SKM-1 (cell line): ENCODE measurements at regions not wholly inside any gene's neighbourhood (a gene's known extent, or its start where the extent isn't known, plus 50 kb on each side); places are given as distances from the start of the nearest gene placed in this dataset.

Source experiments
- DNase-seq: peaks from one replicate; lab custom pipeline; 2025; ENCODE audit not compliant: unreplicated experiment; lab: John Stamatoyannopoulos, UW

DNA sequence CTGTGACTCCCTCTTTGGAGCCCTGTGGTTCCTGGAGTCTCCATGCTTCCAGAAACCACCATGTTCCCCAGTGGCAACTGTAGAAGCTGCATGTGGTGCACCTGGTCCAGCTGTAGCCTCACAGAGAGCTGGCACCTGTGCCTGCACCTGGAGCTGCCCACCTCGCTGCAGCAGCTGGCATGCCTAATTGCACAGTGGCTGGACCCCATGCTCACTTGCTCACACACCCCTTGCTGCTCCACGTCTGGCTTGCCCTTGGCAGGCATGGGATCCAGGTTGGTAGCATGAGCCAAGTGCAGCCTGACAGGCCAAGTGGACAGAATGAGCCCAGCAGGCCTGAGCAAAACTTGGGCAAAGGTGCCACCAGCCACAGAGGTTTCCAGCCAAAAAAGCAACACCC lies 680.1 kb downstream of the MATN1 start:
- DNase-seq = no peak

DNA sequence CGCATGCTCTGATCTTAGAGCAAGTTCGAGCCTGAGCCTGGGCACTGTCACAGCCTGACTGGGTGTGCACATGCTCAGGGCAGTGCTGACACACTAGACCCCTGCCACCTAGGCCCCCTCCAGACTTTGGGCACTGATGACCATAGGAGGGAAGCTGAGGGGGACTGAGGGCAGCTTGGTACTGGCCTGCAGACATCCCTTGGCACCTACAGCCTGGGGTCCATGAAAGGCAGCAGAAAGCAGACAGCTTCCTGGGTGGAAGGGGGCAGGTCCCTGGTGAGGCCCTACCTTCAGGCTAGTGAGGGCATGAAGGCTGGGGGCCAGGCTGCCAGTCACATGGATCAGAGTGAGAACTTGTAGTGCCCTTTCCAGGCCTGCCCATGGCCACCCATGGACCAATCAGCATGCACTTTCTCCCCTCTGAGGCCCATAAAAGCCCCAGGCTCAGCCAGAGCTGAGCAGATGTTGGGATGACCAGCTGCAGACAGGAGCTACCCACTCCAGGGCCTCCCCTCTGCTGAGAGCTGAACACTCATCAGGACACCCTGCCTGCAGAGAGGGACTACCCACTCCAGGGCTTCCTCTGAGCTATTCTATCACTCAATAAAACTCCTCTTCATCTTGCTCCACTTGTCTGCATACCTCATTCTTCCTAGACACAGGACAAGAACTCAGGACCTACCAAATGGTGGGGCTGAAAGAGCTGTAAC lies 680.8 kb downstream of the MATN1 start:
- no peak for DNase-seq

DNA sequence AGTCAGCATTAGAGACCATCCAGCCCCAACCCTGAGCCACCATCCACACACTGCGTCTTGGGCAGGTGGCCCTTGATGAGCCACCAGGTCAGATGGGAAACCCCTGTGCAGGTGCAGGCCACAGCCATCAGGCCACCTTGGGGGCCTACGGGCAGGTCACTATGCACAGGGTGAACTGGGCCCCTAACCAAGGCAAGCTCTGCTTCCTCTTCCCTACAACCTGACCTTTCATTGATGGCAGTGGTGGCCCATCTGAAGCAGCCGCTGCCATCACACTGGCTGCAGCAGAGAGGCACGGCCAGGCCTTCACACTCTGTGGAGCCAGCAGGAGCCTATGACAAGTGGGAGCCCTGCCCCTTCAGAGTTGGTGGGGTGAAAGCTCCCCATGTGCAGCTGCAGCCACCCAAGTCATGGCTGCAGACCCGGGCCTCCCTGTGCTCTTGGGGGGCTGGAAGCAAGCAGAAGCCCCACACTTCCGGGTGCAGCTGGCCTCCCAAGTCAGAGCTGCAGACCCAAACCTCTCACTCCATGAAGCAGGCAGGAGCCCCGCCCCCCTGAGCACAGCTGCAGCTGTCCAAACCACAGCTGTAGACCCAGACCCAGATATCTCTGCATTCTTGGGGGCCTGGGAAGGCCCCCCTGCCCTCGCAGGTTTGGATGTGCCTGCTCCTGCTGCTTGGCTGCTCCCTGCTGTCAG lies 681.5 kb downstream of the MATN1 start:
- no peak for DNase-seq

DNA sequence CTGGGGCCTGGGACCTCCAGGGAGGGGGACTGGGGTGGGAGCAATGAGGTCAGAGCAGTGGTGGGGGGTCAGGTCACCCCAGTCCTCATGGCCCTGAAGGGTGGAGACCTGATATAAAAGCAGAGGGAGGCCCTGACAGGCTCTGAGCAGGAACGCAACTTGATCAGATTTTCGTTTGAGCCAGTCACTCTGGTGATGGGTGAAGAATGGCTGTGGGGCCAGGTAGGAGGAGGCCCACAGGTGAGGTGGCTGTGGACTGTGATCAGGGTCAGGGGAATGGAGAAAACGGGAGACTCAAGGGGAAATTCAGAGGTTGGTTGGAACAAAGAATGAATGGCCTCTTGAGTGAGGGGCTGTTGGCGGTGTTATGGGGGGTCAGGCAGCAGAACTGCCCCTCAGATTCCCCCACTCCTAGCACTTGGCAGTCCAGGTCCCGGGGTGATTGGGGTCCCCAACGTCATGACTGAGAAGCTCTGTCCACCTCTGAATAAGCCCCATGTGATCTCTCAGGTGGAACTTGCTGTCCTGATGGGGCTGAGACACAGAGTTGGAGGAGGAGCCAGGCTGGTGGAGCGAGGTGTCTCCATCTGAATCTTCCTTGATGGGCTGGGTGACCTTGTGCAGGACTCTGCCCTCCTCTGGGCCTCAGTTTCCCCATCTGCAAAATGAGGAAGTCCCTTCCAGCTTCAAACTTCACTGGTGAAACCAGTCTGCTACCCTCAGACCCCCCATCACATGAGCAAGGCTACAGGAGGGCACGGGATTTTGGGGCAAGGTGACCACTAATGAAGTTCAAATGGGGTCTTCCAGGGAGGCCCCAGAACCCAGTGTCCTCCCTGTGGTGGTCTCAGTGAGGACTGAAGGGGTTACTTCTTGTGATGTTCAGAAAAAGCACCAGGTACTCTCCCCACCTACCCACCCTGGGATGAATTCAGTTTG lies 683.0 kb downstream of the MATN1 start:
- DNase-seq = no peak

DNA sequence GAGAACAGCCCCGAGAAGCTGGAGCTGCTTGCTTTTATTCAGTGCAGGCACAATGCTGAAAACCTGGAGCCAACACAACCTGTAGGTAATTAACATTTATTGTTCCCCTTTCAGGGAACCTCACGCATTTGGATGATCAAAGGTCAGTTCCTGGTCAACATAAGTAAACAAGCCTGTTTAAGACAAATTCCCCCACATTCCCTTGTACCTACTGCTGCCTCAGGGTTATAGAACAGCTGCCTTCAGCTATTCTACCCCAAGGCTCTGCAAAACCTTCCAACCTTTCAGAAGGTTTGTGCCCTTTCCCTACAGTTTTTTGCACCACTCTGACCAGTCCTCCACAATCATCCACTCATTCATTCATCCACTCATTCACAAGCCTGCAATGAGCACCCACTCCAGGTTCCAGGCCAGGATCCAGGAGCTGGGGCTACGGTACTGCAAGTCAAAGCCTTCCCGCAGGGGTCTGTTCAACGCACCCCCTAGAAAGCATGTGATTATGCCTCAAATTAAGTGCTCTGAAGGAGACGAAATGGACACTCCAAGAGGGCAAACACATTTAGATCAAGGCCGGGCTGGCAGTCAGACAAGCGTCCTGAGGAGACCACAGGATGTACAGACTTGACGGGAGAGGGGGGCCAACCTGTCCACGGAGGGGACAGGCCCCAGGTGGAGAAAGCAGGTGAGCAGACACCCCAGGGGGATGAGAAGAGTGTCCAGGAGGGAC lies 683.9 kb downstream of the MATN1 start:
- no peak for DNase-seq

DNA sequence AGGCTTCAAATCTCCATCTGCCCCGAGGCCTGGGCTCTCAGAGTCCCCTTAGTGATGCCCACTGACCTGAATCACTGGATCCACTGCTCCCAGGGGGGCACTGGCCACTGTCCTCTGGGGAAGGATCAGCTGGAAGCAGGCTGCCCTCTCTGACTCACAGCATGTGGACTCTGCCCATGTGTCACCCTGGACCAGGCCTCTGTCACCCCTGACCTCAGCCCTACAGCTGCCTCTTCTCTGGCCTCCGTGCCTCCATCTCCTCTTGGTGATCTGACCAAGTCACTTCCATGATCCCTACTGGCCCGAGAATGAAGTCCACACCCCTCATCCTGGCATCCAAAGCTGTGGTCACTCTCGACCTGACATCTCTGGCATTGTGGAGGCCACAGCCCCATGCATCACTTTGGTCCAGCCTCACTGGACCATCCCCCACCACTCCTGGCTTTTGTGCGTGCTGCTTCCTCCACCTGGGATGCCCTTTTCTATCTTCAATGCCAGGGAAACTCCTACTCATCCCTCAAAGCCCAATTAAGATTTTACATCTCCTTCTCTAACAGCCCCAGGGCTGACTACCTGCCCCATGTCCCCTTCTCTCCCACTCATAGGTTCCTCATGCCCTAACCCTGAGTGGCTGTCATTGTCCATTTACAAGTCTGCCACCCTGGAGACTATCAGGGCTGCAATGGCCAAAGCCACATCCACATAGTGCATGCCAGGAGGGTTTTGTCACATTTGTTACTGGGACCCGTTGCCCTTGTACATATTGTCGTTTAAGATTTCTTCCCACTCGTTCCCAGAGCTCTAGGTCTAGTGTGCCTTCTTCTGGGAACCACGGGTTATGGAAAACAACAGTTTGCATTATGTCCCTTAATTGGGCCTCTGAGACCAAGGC lies 685.0 kb downstream of the MATN1 start:
- DNase-seq = no peak

DNA sequence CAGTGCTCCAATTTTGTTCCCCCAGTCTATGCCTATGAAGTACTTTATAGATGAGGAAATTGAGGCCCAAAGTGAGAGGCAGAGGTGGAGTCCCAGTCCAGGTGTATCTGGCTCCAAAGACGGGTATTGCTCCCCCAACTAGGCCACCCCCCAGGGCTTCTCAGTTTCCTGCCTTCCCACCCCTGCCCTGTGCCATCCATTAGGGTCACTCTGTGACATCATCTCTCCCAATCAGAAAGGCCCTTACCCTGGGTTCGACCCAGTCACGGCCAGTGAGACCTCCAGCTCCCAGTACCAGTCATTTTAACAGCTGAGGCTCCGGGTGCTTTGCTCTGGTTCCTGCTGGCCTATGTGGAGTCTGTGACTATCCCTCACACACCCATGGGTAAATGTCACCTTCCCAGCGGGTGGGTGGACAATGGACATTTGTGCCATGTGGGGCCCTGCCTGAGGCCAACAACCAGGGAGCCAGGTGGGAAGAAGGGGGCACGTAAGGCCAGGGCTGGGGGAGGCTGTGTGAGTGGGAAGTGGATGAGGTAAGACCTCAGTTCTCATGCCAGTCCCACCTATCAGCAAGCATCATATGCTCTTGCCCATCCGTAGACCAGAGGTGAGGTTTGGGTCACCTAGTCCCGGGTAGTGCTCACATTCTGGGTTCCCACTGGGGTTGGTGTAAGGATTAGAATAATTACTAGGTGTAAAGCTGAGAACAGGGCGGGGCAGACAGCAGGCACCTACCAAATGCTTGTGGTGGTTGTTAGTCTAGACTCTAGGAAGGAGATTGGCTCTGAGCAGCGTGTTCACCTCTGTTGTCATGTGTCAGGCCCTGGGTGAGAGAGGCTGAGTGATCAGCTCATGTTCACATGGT lies 685.9 kb downstream of the MATN1 start:
- no peak for DNase-seq

DNA sequence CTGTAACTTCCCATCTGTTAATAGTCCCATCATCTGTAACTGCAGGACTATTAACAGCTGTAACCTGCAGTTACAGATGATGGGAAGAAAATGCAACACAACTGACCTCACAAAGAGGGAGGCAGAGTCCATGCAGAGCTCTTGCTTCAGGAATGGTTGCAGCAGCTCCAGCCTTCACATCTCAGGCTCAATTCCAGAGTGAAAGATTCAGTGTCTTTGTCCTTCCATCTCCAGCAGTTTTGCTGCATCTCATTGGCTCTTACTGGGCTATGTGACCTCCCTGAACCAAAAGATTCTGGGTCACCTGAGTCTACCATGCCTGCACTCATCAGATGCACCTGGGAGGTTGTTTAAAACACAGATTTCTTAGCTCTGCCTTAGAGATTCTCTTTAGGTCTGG lies 686.7 kb downstream of the MATN1 start:
- no peak for DNase-seq

DNA sequence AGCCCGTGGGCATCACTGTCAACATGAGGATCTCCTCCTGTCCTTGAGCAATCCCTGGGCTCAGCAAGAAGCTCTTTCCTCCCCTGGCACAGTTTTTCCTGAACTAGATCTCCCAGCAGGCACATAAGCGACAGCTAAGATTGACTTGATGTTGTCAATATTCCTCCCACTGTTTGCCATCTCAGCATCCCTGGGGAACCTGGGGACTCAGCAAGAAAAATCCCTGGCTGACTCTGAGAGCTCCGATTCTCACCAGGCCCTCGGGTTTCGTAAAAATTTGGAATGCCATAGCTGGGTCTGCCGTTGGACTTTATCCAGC lies 687.2 kb downstream of the MATN1 start:
- no peak for DNase-seq

DNA sequence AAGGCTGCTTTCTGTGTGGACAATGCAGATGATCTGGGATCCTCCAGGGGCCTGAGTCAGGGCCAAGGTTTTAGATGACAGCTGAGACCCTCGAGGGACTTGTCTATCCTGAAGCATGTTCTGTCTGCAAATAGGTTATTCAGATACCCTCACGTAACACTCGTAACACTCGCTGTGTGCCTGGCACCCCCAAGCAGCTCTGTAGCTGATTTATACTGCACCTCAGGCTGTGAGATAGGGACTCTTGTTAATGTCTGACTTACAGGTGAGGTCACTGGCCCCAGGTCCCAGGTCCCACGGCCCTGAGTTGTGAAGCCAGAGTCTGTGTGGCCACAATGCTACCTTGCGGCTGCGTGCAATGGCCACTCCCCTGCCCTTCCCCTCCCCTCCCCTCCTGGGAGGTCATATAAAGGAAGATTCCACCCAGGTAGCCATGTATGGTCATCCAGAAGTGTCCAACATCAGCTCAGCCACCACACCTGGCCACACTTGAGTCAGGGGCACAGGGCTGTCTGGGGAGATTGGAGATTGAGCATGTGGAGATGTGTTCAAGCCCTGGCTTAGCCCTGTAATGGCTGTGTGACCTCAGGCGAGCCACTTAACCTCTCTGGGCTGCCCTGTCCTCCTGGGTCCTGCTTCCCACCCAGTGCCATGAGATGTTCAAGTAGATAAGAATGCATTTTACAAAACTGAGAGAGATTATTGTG lies 687.7 kb downstream of the MATN1 start:
- no peak for DNase-seq

DNA sequence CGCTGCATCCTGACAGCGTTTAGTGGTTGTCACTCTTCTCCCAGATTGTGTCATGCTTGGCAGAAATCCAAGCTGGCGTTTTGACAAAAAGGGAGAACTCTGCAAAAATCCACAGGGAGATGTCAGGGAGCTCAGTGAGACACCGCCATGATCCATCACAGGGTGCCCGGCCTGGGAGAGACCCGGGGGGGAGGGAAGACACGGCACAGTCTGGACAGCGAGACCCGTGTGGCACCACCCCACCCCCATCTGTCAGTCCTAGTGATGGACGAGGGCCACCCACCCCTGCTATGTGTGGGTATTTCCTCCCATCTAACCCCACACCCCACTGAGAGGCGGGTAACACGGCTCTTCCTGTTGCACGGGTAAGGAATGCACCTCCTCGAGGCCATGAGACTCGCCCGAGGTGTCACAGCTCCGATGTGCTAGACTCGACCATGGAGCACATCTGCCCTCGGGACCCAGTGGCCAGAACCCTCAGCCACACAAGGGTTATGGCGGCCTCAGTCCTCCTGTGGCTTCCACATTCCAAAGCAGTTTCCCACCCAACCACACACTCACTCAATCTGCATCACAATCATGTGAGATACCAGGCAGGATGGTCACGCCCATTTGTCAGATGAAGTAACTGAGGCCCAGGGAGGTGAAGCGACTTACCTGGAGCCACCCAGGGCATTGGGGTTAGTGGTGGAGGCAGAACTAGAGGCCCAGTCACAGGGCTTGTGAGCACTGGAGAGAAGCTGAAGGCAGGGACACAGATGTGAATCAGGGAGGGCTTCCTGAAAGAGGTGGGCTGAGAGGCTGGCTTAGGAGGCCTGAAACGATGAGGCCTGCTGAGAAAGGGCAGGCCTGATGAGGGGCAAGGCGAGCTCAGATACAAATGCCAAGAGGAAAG lies 688.5 kb downstream of the MATN1 start:
- no peak for DNase-seq

DNA sequence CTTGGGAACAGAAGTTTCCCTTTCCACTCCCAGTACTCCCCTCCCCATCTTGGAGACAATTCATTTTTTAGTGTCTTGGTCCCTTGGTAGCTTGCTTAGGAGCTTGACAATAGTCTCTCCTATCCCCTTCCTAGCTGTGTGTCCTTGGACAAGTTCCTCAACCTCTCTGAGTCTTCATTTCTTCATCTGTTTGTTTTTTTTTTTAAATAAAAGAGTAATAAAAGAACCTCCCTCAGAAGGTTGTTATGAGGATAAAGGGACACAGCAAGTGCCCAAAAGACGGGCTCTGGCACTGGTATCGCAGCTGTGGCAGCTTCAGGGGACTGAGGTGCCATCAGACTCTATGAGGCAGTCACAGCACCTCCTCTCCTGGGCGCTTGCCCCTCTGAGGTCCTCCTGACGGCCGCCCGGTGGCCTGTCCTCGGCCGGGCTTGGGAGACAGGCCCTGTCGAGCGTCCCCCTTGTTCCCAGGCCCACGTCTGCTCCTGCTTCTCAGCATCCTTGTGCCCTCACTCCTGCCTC lies 689.2 kb downstream of the MATN1 start:
- DNase-seq = no peak

DNA sequence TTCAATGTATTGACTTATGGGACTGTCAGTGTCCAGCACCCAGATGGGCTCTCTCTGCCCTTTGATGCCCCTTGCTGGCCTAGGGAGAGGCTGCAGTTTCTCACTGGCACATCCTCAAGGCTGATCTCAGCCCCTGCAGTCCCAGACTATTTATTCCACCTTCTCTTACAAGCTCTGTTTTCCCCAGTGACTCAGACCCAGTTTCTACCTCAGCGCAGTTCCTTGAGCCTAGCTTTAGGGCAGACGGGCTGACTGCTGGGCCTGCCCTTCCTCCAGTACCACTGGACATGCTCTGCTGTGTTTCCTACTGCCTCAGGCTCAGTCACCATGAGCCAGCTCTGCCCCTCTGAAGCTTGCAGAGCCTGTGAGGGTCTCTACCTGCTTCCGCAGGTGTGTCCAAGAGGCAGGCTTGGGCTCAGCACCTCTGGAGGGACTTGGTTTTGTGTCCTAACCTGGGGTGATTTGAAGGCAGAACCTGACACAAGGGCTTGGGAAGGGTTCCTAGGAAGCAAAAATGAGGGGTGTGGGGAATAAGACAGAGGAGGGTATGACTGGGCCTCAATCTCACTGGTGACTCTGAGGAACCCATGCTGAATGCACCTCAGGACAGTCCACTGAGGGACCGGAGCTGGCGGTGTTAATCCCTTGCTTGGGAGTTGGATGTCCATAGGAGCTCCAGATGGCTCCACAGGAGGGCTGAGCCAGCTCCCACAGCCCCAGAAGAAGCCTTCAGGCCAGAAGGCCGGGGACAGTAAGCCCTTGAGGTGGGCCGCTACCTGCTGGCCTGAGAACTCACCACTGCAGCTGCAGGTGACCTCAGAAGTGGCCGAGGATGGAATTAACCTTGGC lies 689.9 kb downstream of the MATN1 start:
- no peak for DNase-seq

DNA sequence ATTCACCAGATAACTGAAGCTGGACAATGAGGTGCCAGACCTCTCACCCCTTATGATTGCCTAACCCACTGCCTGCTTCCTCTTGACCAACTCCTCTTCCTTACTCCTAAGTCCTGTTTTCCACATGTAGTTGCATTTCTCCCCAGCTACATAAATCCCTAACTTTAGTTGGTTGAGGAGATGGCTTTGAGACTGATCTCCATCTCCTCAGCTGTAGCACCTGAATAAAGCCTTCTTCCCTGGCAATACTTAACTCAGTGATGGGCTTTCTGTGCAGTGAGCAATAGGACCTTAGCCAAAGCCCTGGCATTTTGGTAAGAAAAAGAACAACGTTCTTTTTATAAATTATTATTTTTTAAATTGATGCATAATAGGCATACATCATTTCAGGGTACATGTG lies 691.1 kb downstream of the MATN1 start:
- no peak for DNase-seq

DNA sequence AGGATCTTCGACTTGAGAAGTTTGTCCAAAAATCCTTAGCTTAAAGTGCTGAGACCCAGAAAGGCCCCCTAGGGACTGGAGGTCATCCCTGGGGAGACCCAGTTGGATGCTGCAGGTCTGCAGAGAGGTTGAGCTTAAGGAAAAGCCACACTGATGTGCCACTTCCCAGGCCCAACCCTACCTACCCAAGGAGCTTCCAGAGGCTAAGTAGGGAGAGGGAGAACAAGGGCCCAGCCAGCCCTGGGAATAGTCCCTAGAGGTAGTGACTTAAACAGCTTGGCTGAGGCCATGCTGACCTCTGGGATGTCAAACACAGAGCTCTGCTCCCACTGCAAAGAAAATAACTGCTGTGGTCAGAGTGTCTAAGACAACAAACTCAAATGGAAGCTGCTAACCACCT lies 693.7 kb downstream of the MATN1 start:
- DNase-seq = no peak

DNA sequence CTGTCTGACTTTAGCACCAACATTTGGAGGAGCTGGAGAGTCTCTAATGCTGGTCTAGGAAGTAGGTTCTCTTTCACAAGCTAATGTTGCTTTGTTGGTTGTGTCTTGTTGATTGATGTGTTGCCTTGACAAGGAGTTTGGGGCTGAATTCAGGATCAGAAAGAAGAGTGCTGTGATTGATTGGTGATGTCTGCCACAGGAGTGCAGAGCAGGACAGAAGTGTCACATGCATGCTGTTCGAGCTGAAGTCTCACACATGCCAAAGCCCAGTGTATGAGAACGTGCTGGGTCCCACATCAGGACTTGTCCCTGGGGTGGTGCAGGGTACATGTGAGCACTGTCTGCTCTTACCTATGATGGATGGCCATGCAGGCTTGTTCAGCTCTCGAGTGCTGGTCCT lies 694.4 kb downstream of the MATN1 start:
- no peak for DNase-seq

DNA sequence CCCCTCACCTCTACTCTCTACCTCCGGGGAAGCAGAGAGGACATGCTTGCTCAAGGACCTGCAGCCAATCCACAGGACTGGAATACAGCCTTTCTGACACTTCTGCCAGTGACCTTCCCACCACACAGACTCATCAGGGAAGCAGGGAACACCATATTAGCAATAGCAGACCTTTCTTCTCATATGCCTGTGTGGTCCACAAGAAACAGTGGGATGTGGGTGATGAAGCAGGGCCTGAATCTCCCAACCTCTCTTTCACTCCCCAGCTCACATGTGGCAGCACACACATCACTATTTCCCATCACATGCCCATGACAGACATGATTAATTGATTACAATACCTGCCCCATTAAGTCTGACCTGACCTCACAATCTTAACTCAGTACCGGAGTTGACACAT lies 695.1 kb downstream of the MATN1 start:
- no peak for DNase-seq
